ENCODE measurements at regions not wholly inside any gene's neighbourhood (a gene's known extent, or its start where the extent isn't known, plus 50 kb on each side); places are given as distances from the start of the nearest gene placed in this dataset.

DNA sequence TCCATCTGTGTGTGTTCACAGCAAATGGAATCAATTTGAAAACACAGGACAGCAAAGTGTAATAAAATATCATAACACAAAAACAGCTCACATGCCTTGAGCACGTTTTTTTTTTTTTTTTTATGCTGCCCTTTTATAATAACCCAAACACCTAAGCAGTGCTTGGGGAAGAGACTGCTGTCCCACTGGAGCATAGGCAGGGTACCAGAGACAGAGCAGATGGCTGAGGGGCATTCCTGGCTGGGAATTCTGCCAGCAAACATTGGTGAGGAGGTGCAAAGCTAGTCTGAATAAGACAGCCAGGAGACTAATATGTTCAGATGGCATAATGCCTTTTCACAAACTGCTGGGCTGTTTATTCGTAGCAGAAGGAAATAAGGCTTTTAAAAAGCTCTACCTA, 58.1 kb upstream of the SV2C start:
- H3K4me1 ChIP-seq (ENCODE audit: low read length): no peaks in the 10 kb centered on the region
- H4K20me1 ChIP-seq (ENCODE audit: insufficient read depth, low read length): no peaks in the 10 kb centered on the region
- no peak overlapping the region for H3K27ac ChIP-seq (ENCODE audit: low read length)
- H3K4me3 ChIP-seq (ENCODE audit: low read length): no peak overlapping the region
- no peaks in the 10 kb centered on the region for H3K79me2 ChIP-seq (ENCODE audit: low read length)
- no peak overlapping the region for H3K9ac ChIP-seq (ENCODE audit: low read length)
- H3K36me3 ChIP-seq (replicated peaks; ENCODE audit: insufficient read depth, low read length): no peaks in the 10 kb centered on the region
- H3K9me2 ChIP-seq (replicated peaks; ENCODE audit: insufficient read depth, low read length): no peaks in the 10 kb centered on the region
- TF ChIP-seq EZH2 (optimal IDR thresholded peaks at IDR 0.05; ENCODE audit: low read depth, low read length) (no peak), EZH2phosphoT487 (IDR thresholded peaks at IDR 0.05; ENCODE audit: low read length) (no peak)
- TF ChIP-seq, protein P1, sequence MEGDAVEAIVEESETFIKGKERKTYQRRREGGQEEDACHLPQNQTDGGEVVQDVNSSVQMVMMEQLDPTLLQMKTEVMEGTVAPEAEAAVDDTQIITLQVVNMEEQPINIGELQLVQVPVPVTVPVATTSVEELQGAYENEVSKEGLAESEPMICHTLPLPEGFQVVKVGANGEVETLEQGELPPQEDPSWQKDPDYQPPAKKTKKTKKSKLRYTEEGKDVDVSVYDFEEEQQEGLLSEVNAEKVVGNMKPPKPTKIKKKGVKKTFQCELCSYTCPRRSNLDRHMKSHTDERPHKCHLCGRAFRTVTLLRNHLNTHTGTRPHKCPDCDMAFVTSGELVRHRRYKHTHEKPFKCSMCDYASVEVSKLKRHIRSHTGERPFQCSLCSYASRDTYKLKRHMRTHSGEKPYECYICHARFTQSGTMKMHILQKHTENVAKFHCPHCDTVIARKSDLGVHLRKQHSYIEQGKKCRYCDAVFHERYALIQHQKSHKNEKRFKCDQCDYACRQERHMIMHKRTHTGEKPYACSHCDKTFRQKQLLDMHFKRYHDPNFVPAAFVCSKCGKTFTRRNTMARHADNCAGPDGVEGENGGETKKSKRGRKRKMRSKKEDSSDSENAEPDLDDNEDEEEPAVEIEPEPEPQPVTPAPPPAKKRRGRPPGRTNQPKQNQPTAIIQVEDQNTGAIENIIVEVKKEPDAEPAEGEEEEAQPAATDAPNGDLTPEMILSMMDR (IDR thresholded peaks at IDR 0.05; ENCODE audit: low read length): no peak
- no peaks in the 10 kb centered on the region for H3F3A ChIP-seq (ENCODE audit: insufficient read depth, low read length)
- H3K4me2 ChIP-seq (ENCODE audit: low read depth, low read length): no peak overlapping the region
- H3K9me3 ChIP-seq (replicated peaks; ENCODE audit: insufficient read depth, low read length): no peaks in the 10 kb centered on the region
- no peak overlapping the region for H2AFZ ChIP-seq (ENCODE audit: low read length)
- DNase-seq: no peak
- H3K27me3 ChIP-seq (replicated peaks; ENCODE audit: insufficient read depth, low read length): no peaks in the 10 kb centered on the region

DNA sequence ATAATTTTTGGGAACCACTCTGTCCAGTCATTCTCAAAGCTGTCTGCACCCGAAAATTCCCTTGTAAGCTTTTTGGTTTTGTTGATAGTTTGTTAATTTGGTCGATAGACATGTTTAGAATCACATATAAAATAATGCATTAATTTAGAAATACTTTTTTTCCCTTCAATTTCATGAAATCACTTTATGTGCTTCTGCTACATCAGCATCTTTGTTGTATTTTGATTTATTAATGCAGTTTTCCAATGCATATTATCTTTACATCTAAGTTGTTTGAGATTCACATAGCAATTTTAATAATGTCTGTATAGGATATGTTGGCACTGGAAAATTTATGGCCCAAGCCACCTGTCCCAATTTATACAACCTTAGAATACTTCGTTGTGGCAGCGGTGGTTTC, 60.6 kb upstream of the SV2C start:
- Histone ChIP-seq H4K20me1 (ENCODE audit: insufficient read depth, low read length) (no peaks in the 10 kb centered on the region), H3K27me3 (replicated peaks; ENCODE audit: insufficient read depth, low read length) (no peaks in the 10 kb centered on the region), H3K4me2 (ENCODE audit: low read depth, low read length) (no peak overlapping the region), H3K9me3 (replicated peaks; ENCODE audit: insufficient read depth, low read length) (no peaks in the 10 kb centered on the region), H3K4me3 (ENCODE audit: low read length) (no peak overlapping the region), H3K4me1 (ENCODE audit: low read length) (no peaks in the 10 kb centered on the region), H3K36me3 (replicated peaks; ENCODE audit: insufficient read depth, low read length) (no peaks in the 10 kb centered on the region), H3K79me2 (ENCODE audit: low read length) (no peaks in the 10 kb centered on the region), H3K27ac (ENCODE audit: low read length) (no peak overlapping the region), H3K9ac (ENCODE audit: low read length) (no peak overlapping the region), H3F3A (ENCODE audit: insufficient read depth, low read length) (no peaks in the 10 kb centered on the region), H3K9me2 (replicated peaks; ENCODE audit: insufficient read depth, low read length) (no peaks in the 10 kb centered on the region), H2AFZ (ENCODE audit: low read length) (no peak overlapping the region)
- TF ChIP-seq, protein P1 (IDR thresholded peaks at IDR 0.05; ENCODE audit: low read length): no peak
- no peak for TF ChIP-seq EZH2phosphoT487 (IDR thresholded peaks at IDR 0.05; ENCODE audit: low read length)
- no peak for TF ChIP-seq EZH2 (optimal IDR thresholded peaks at IDR 0.05; ENCODE audit: low read depth, low read length)
- no peak for DNase-seq

DNA sequence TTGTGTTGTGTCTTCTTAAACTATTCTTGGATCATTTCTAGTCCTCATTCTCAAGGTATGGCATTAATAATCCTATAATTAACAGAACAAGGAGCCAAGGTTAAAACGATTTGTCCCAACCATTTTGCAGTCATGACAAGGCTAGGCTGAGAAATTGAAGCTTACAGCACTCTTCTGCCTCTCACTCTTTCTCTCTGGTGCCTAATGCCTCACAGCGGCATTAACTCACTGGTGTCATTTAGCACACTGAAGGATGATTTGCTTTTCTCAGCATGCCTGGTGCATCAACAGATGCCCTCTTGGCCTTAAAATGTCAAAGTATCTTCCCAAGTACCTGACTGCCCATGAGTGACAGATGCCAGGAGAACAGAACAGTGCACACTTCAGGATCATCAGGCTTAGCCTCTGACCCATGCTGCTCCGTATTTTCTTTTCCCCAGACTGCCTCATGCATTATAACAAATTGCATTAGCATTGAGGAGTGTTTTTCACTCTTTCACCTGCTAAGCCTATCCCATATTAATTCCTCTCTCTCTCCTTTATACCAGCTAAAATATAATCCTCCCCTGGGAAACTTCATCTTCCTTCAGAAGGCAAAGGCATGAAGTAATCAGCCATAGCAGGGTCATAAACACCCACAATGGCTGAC, 61.1 kb upstream of the SV2C start:
- H3K9me3 ChIP-seq (replicated peaks; ENCODE audit: insufficient read depth, low read length): no peaks in the 10 kb centered on the region
- H3K36me3 ChIP-seq (replicated peaks; ENCODE audit: insufficient read depth, low read length): no peaks in the 10 kb centered on the region
- no peaks in the 10 kb centered on the region for H3K27me3 ChIP-seq (replicated peaks; ENCODE audit: insufficient read depth, low read length)
- H3K9me2 ChIP-seq (replicated peaks; ENCODE audit: insufficient read depth, low read length): no peaks in the 10 kb centered on the region
- no peak overlapping the region for H2AFZ ChIP-seq (ENCODE audit: low read length)
- no peaks in the 10 kb centered on the region for H4K20me1 ChIP-seq (ENCODE audit: insufficient read depth, low read length)
- H3K4me2 ChIP-seq (ENCODE audit: low read depth, low read length): no peak overlapping the region
- TF ChIP-seq EZH2 (optimal IDR thresholded peaks at IDR 0.05; ENCODE audit: low read depth, low read length) (no peak), EZH2phosphoT487 (IDR thresholded peaks at IDR 0.05; ENCODE audit: low read length) (no peak)
- TF ChIP-seq, protein P1 (IDR thresholded peaks at IDR 0.05; ENCODE audit: low read length): no peak
- no peak for DNase-seq
- no peaks in the 10 kb centered on the region for H3K4me1 ChIP-seq (ENCODE audit: low read length)
- H3F3A ChIP-seq (ENCODE audit: insufficient read depth, low read length): no peaks in the 10 kb centered on the region
- no peak overlapping the region for H3K4me3 ChIP-seq (ENCODE audit: low read length)
- no peak overlapping the region for H3K27ac ChIP-seq (ENCODE audit: low read length)
- H3K9ac ChIP-seq (ENCODE audit: low read length): no peak overlapping the region
- H3K79me2 ChIP-seq (ENCODE audit: low read length): no peaks in the 10 kb centered on the region
